Keratinocyte (primary cell): ENCODE measurements at regions not wholly inside any gene's neighbourhood (a gene's known extent, or its start where the extent isn't known, plus 50 kb on each side); places are given as distances from the start of the nearest gene placed in this dataset.

Source experiments
- DNase-seq: peaks from one replicate; pipeline ENCODE4 v3.0.0-alpha.2; 2011; ENCODE audit warnings: low read depth, missing footprints, low spot score
- FAIRE-seq: peaks from 2 replicates; lab custom pipeline; 2011; peaks lifted over from hg19 to GRCh38; lab: Jason Lieb, UNC
- H2AFZ ChIP-seq: 2 replicates; pipeline ENCODE4 v1.6.0; 2012; ENCODE audit warnings: low read length, control low read depth, inconsistent platforms; ENCODE audit not compliant: control insufficient read depth
- H3K27ac ChIP-seq: 2 replicates; pipeline ENCODE4 v1.5.1; 2011; ENCODE audit warnings: low read length; ENCODE audit not compliant: control insufficient read depth, insufficient read depth
- H3K27me3 ChIP-seq: 3 replicates; pipeline ENCODE4 v1.6.0; 2011; ENCODE audit warnings: low read length; ENCODE audit not compliant: control insufficient read depth, insufficient read depth; ENCODE audit errors: extremely low read depth
- H3K36me3 ChIP-seq, 2 experiments: 2 replicates in 1 of 2; 3 replicates in 1 of 2; pipeline ENCODE4 v1.5.1; 2011; ENCODE audit warnings: low read length in 2 of 2, mild to moderate bottlenecking in 1 of 2; ENCODE audit not compliant: control insufficient read depth in 2 of 2, insufficient read depth in 2 of 2; ENCODE audit errors: extremely low read depth in 1 of 2
- H3K4me1 ChIP-seq: 3 replicates; pipeline ENCODE4 v1.5.1; 2011; ENCODE audit warnings: low read length; ENCODE audit not compliant: control insufficient read depth, insufficient read depth; ENCODE audit errors: extremely low read depth
- H3K4me2 ChIP-seq: 3 replicates; pipeline ENCODE4 v1.6.0; 2011; ENCODE audit warnings: low read depth, low read length; ENCODE audit not compliant: control insufficient read depth, insufficient read depth; ENCODE audit errors: extremely low read depth
- H3K4me3 ChIP-seq, 3 experiments: fragments of 200-600 bp in 1 of 3; sonication (generic) in 1 of 3; 2 replicates in 2 of 3; 3 replicates in 1 of 3; pipeline ENCODE4 v1.5.1; 2011 to 2016; ENCODE audit warnings: low read length in 3 of 3, mild to moderate bottlenecking in 3 of 3, control low read depth in 2 of 3, inconsistent platforms in 1 of 3, low read depth in 1 of 3, mixed read lengths in 1 of 3, mixed run types in 1 of 3, moderate library complexity in 1 of 3; ENCODE audit not compliant: control insufficient read depth in 2 of 3, insufficient read depth in 2 of 3; ENCODE audit errors: extremely low read depth in 1 of 3
- H3K79me2 ChIP-seq: 2 replicates; pipeline ENCODE4 v1.6.0; 2012; ENCODE audit warnings: low read length; ENCODE audit not compliant: control insufficient read depth, insufficient read depth
- H3K9ac ChIP-seq: 3 replicates; pipeline ENCODE4 v1.6.0; 2011; ENCODE audit warnings: low read length; ENCODE audit not compliant: control insufficient read depth, insufficient read depth; ENCODE audit errors: extremely low read depth
- H3K9me1 ChIP-seq: 3 replicates; pipeline ENCODE4 v1.6.0; 2011; ENCODE audit warnings: low read length; ENCODE audit not compliant: control insufficient read depth, insufficient read depth; ENCODE audit errors: extremely low read depth
- H3K9me3 ChIP-seq: 2 replicates; pipeline ENCODE4 v1.5.1; 2012; ENCODE audit warnings: low read depth, low read length; ENCODE audit not compliant: control insufficient read depth
- H4K20me1 ChIP-seq: 3 replicates; pipeline ENCODE4 v1.6.0; 2011; ENCODE audit warnings: low read length; ENCODE audit not compliant: control insufficient read depth, insufficient read depth; ENCODE audit errors: extremely low read depth
- CTCF ChIP-seq, 3 experiments: IDR thresholded peaks in 1 of 3; conservative IDR thresholded peaks in 1 of 3; optimal IDR thresholded peaks in 1 of 3; 2 replicates in 2 of 3; 3 replicates in 1 of 3; pipeline versions ENCODE3 to v1.5.1; 2011; ENCODE audit warnings: low read length in 3 of 3, mild to moderate bottlenecking in 3 of 3, moderate library complexity in 2 of 3, control low read depth in 1 of 3, inconsistent platforms in 1 of 3; ENCODE audit not compliant: insufficient read depth in 2 of 3; ENCODE audit errors: extremely low read depth in 1 of 3
- EZH2 ChIP-seq: IDR thresholded peaks from one replicate; pipeline ENCODE4 v1.6.1; 2012; ENCODE audit warnings: inconsistent platforms, mild to moderate bottlenecking, low read length, moderate library complexity
- dilution Hi-C: fragments of 300-500 bp; cut with MboI; formaldehyde crosslinking; loops from one replicate; pipeline ENCODE4 v1.7.0; 2020; ENCODE audit warnings: low sequenced_read_pairs; ENCODE audit not compliant: extremely low pct_ligation_motif_present

GRCh38 chr5:174374206-174374605 lies 328.7 kb downstream of the NSG2 start:
- no peak for DNase-seq
- H3K27ac ChIP-seq: no peak overlapping the region
- no peaks in the 10 kb centered on the region for H3K79me2 ChIP-seq
- no peaks in the 10 kb centered on the region for H3K36me3 ChIP-seq
- H4K20me1 ChIP-seq: no peaks in the 10 kb centered on the region
- H3K4me1 ChIP-seq: peaks cover 11% of the 10 kb centered on the region
- FAIRE-seq: no peak
- no peaks in the 10 kb centered on the region for H3K9me1 ChIP-seq
- dilution Hi-C loops: no loop called here
- H2AFZ ChIP-seq: no peak overlapping the region
- H3K9me3 ChIP-seq: peaks cover 5% of the 10 kb centered on the region
- no peak overlapping the region for H3K4me2 ChIP-seq
- TF ChIP-seq EZH2 (no peak), CTCF (optimal IDR thresholded peaks at IDR 0.05 in 1 of 3, IDR thresholded peaks at IDR 0.05 in 1 of 3, conservative IDR thresholded peaks at IDR 0.05 in 1 of 3; ENCODE audit: extremely low read depth in 1 of 3, insufficient read depth in 2 of 3, low read length in 3 of 3) (no peak)
- H3K4me3 ChIP-seq: no peak overlapping the region
- H3K9ac ChIP-seq: no peak overlapping the region
- no peaks in the 10 kb centered on the region for H3K27me3 ChIP-seq

GRCh38 chr5:174376056-174376455 lies 330.6 kb downstream of the NSG2 start:
- no peak overlapping the region for H3K9ac ChIP-seq
- no peak overlapping the region for H3K27ac ChIP-seq
- no peaks in the 10 kb centered on the region for H3K27me3 ChIP-seq
- DNase-seq (no peak), FAIRE-seq (no peak)
- no peak overlapping the region for H2AFZ ChIP-seq
- TF ChIP-seq EZH2: no peak
- TF ChIP-seq CTCF (optimal IDR thresholded peaks at IDR 0.05 in 1 of 3, IDR thresholded peaks at IDR 0.05 in 1 of 3, conservative IDR thresholded peaks at IDR 0.05 in 1 of 3; ENCODE audit: extremely low read depth in 1 of 3, insufficient read depth in 2 of 3, low read length in 3 of 3): no peak
- peaks cover 11% of the 10 kb centered on the region for H3K4me1 ChIP-seq
- H4K20me1 ChIP-seq: no peaks in the 10 kb centered on the region
- no peaks in the 10 kb centered on the region for H3K36me3 ChIP-seq
- no peaks in the 10 kb centered on the region for H3K9me1 ChIP-seq
- no peak overlapping the region for H3K4me2 ChIP-seq
- peaks cover 7% of the 10 kb centered on the region for H3K9me3 ChIP-seq
- dilution Hi-C loops: no loop called here
- H3K4me3 ChIP-seq: no peak overlapping the region
- no peaks in the 10 kb centered on the region for H3K79me2 ChIP-seq
